ENCODE measurements at regions not wholly inside any gene's neighbourhood (a gene's known extent, or its start where the extent isn't known, plus 50 kb on each side); places are given as distances from the start of the nearest gene placed in this dataset.
"Not testable (repeated sequence)": the region's sequence is repeated elsewhere in the genome, so short reads cannot be mapped to it uniquely, and the experiment has no call there.

- no peak for DNase-seq (ENCODE audit: low read depth)
- no peak overlapping the region for H3K4me3 ChIP-seq (ENCODE audit: low read depth, low read length)
- TF ChIP-seq CTCF (IDR thresholded peaks at IDR 0.05; ENCODE audit: low read depth, low read length) (no peak), MYC (IDR thresholded peaks at IDR 0.05; ENCODE audit: low read depth, low read length) (no peak), MAX (IDR thresholded peaks at IDR 0.05; ENCODE audit: low read depth, low read length) (no peak), POLR2A (IDR thresholded peaks at IDR 0.05; ENCODE audit: extremely low read depth, insufficient read length) (no peak)
Measured at GRCh38 chr6:146981981-146982380, 222.2 kb upstream of the STXBP5 start.

- H3K4me3 ChIP-seq (ENCODE audit: low read depth, low read length): no peak overlapping the region
- TF ChIP-seq POLR2A (IDR thresholded peaks at IDR 0.05; ENCODE audit: extremely low read depth, insufficient read length) (no peak), MAX (IDR thresholded peaks at IDR 0.05; ENCODE audit: low read depth, low read length) (no peak), MYC (IDR thresholded peaks at IDR 0.05; ENCODE audit: low read depth, low read length) (no peak), CTCF (IDR thresholded peaks at IDR 0.05; ENCODE audit: low read depth, low read length) (no peak)
- no peak for DNase-seq (ENCODE audit: low read depth)
Measured at GRCh38 chr6:146984251-146984924, 219.8 kb upstream of the STXBP5 start.

GRCh38 chr6:146985111-146985510, 219.1 kb upstream of the STXBP5 start:
- TF ChIP-seq CTCF (IDR thresholded peaks at IDR 0.05; ENCODE audit: low read depth, low read length): no peak
- TF ChIP-seq POLR2A (IDR thresholded peaks at IDR 0.05; ENCODE audit: extremely low read depth, insufficient read length): no peak
- no peak for TF ChIP-seq MAX (IDR thresholded peaks at IDR 0.05; ENCODE audit: low read depth, low read length)
- no peak for TF ChIP-seq MYC (IDR thresholded peaks at IDR 0.05; ENCODE audit: low read depth, low read length)
- H3K4me3 ChIP-seq (ENCODE audit: low read depth, low read length): no peak overlapping the region
- no peak for DNase-seq (ENCODE audit: low read depth)

GRCh38 chr6:146985966-146986365, 218.3 kb upstream of the STXBP5 start:
- no peak for TF ChIP-seq CTCF (IDR thresholded peaks at IDR 0.05; ENCODE audit: low read depth, low read length)
- TF ChIP-seq MYC (IDR thresholded peaks at IDR 0.05; ENCODE audit: low read depth, low read length): no peak
- no peak for TF ChIP-seq MAX (IDR thresholded peaks at IDR 0.05; ENCODE audit: low read depth, low read length)
- H3K4me3 ChIP-seq (ENCODE audit: low read depth, low read length): no peak overlapping the region
- no peak for DNase-seq (ENCODE audit: low read depth)

- not testable (repeated sequence) for H3K4me3 ChIP-seq (ENCODE audit: low read depth, low read length); DNase-seq (ENCODE audit: low read depth)
Measured at GRCh38 chr6:146987938-146988337, 216.3 kb upstream of the STXBP5 start.

GRCh38 chr6:146989860-146990259, 214.4 kb upstream of the STXBP5 start:
- no peak for TF ChIP-seq MAX (IDR thresholded peaks at IDR 0.05; ENCODE audit: low read depth, low read length)
- TF ChIP-seq MYC (IDR thresholded peaks at IDR 0.05; ENCODE audit: low read depth, low read length): no peak
- no peak for TF ChIP-seq CTCF (IDR thresholded peaks at IDR 0.05; ENCODE audit: low read depth, low read length)
- no peak for TF ChIP-seq POLR2A (IDR thresholded peaks at IDR 0.05; ENCODE audit: extremely low read depth, insufficient read length)
- no peak overlapping the region for H3K4me3 ChIP-seq (ENCODE audit: low read depth, low read length)

More at GRCh38 chr6:146989860-146990259, 214.4 kb upstream of the STXBP5 start:
- DNase-seq (ENCODE audit: low read depth): no peak
